ENCODE measurements at regions not wholly inside any gene's neighbourhood (a gene's known extent, or its start where the extent isn't known, plus 50 kb on each side); places are given as distances from the start of the nearest gene placed in this dataset.

DNA sequence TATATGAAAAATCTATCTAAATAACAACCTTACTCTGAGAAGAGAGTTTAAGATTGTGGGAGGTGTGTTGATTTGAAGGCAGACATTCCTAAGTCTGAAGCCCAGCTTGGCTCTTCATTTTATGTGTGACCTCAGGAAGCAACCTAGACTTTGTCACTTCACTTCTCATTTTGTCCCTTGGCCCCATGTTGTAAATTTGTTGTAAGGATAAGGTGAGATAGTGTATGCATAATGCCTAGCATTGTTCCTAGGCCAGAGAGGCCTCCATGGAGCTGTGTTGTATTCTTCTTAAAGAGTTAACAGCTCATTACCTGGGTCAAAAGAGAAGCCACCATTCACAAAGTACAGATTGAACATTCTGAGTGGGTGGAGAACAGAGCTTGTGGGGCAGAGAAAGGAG is 1084.4 kb upstream of the SLIT2 start:
- Mint-ChIP-seq H3K4me1 (0 out of 4 replicates have a peak, but pooled peaks cover 0 to 2% of the 10 kb centered on the region in 2 experiments), H3K27me3 (ENCODE audit: low read depth) (no peaks in the 10 kb centered on the region), H3K36me3 (ENCODE audit: insufficient read depth in 1 of 3, low read depth in 3 of 3) (peaks cover 0 to 2% (median 0%) of the 10 kb centered on the region in 3 experiments; a peak in 3 of 7 replicates), H3K4me3 (no peak overlapping the region), H3K9me3 (peaks cover 2 to 3% of the 10 kb centered on the region in 2 experiments; a peak in 3 of 5 replicates), H3K27ac (no peak overlapping the region)
- H3K4me2 ChIP-seq (ENCODE audit: insufficient read depth, insufficient read length, low read length) = no peak overlapping the region
- no peak overlapping the region for H3K18ac ChIP-seq (ENCODE audit: insufficient read length, low read depth, low read length)
- H2BK120ac ChIP-seq (ENCODE audit: low read depth, low read length, poor library complexity, severe bottlenecking) = no peak overlapping the region
- no peaks in the 10 kb centered on the region for H3K23me2 ChIP-seq (ENCODE audit: insufficient read length, low read depth, low read length, poor library complexity, severe bottlenecking)
- H3K27me3 ChIP-seq (ENCODE audit: insufficient read depth, low read length) = no peaks in the 10 kb centered on the region
- no peak overlapping the region for H3K23ac ChIP-seq (ENCODE audit: insufficient read length, low read depth, low read length)
- H3K79me1 ChIP-seq (ENCODE audit: insufficient read depth, low read depth, low read length, poor library complexity, severe bottlenecking) = no peaks in the 10 kb centered on the region
- no peak overlapping the region for H2BK5ac ChIP-seq (ENCODE audit: insufficient read length, low read length)
- H4K8ac ChIP-seq (replicated peaks; ENCODE audit: insufficient read length, low read depth, low read length) = no peak overlapping the region
- H2AFZ ChIP-seq (ENCODE audit: low read length) = no peak overlapping the region
- no peak overlapping the region for H3K14ac ChIP-seq (ENCODE audit: insufficient read depth, low read length)
- no peak overlapping the region for H3K56ac ChIP-seq (ENCODE audit: insufficient read length, low read depth, low read length)
- no peaks in the 10 kb centered on the region for H3K79me2 ChIP-seq (ENCODE audit: insufficient read depth, low read length)
- H3K27ac ChIP-seq (ENCODE audit: insufficient read length, low read depth, low read length) = no peak overlapping the region
- no peaks in the 10 kb centered on the region for H4K20me1 ChIP-seq (ENCODE audit: control insufficient read depth, insufficient read depth, insufficient read length)
- H4K5ac ChIP-seq (ENCODE audit: insufficient read length, low read depth, low read length) = no peak overlapping the region
- H3K4me1 ChIP-seq (ENCODE audit: insufficient read depth, low read length) = no peaks in the 10 kb centered on the region
- H3K4ac ChIP-seq (ENCODE audit: low read depth, low read length) = no peak overlapping the region
- H4K91ac ChIP-seq (ENCODE audit: insufficient read length, low read depth, low read length) = no peak overlapping the region
- no peak overlapping the region for H2BK12ac ChIP-seq (ENCODE audit: insufficient read length, low read depth, low read length)
- H3K9ac ChIP-seq (ENCODE audit: extremely low read depth, insufficient read length, low read length) = no peak overlapping the region
- H2BK20ac ChIP-seq (ENCODE audit: low read depth, low read length, poor library complexity, severe bottlenecking) = no peak overlapping the region
- H3K9me3 ChIP-seq (ENCODE audit: control insufficient read depth, low read depth, low read length) = no peaks in the 10 kb centered on the region
- no peak overlapping the region for H3T11ph ChIP-seq (ENCODE audit: low read length)
- H2BK15ac ChIP-seq (ENCODE audit: low read depth, low read length) = no peak overlapping the region
- H2AK5ac ChIP-seq (ENCODE audit: insufficient read length, low read length) = no peak overlapping the region
- no peak for DNase-seq
- TF ChIP-seq, protein P1, sequence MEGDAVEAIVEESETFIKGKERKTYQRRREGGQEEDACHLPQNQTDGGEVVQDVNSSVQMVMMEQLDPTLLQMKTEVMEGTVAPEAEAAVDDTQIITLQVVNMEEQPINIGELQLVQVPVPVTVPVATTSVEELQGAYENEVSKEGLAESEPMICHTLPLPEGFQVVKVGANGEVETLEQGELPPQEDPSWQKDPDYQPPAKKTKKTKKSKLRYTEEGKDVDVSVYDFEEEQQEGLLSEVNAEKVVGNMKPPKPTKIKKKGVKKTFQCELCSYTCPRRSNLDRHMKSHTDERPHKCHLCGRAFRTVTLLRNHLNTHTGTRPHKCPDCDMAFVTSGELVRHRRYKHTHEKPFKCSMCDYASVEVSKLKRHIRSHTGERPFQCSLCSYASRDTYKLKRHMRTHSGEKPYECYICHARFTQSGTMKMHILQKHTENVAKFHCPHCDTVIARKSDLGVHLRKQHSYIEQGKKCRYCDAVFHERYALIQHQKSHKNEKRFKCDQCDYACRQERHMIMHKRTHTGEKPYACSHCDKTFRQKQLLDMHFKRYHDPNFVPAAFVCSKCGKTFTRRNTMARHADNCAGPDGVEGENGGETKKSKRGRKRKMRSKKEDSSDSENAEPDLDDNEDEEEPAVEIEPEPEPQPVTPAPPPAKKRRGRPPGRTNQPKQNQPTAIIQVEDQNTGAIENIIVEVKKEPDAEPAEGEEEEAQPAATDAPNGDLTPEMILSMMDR (conservative IDR thresholded peaks at IDR 0.05) = no peak
